ENCODE measurements at regions not wholly inside any gene's neighbourhood (a gene's known extent, or its start where the extent isn't known, plus 50 kb on each side); places are given as distances from the start of the nearest gene placed in this dataset.
"Not testable (repeated sequence)": the region's sequence is repeated elsewhere in the genome, so short reads cannot be mapped to it uniquely, and the experiment has no call there.

DNA sequence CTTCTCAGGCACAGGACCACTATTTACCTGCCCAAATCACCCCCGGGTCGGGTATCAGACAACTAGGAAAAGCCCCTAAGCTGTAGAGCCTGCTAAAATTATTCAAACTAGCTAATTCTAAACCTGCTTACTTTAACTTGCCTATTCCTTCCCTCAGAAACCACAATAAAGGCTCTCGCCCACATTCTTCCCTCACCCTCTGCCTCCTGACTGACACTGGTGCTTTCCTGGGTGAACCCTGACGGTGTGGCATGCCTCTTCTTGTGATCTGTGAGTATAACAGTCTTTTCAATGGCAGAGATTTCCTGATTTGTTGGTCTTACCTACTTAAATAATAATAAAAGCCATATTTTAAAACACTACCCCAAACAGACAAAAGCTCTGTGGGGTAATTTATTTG is 209.4 kb upstream of the XIST start:
- no peak for DNase-seq (ENCODE audit: low spot score)
- no peaks in the 10 kb centered on the region for H3K4me1 ChIP-seq
- no peak overlapping the region for H3K4me3 ChIP-seq
- H3K36me3 ChIP-seq, result no peaks in the 10 kb centered on the region
- TF ChIP-seq, protein P1, sequence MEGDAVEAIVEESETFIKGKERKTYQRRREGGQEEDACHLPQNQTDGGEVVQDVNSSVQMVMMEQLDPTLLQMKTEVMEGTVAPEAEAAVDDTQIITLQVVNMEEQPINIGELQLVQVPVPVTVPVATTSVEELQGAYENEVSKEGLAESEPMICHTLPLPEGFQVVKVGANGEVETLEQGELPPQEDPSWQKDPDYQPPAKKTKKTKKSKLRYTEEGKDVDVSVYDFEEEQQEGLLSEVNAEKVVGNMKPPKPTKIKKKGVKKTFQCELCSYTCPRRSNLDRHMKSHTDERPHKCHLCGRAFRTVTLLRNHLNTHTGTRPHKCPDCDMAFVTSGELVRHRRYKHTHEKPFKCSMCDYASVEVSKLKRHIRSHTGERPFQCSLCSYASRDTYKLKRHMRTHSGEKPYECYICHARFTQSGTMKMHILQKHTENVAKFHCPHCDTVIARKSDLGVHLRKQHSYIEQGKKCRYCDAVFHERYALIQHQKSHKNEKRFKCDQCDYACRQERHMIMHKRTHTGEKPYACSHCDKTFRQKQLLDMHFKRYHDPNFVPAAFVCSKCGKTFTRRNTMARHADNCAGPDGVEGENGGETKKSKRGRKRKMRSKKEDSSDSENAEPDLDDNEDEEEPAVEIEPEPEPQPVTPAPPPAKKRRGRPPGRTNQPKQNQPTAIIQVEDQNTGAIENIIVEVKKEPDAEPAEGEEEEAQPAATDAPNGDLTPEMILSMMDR (IDR thresholded peaks at IDR 0.05), result no peak
- no peaks in the 10 kb centered on the region for H3K9me3 ChIP-seq
- no peaks in the 10 kb centered on the region for H3K27me3 ChIP-seq
- H3K27ac ChIP-seq, result no peak overlapping the region

DNA sequence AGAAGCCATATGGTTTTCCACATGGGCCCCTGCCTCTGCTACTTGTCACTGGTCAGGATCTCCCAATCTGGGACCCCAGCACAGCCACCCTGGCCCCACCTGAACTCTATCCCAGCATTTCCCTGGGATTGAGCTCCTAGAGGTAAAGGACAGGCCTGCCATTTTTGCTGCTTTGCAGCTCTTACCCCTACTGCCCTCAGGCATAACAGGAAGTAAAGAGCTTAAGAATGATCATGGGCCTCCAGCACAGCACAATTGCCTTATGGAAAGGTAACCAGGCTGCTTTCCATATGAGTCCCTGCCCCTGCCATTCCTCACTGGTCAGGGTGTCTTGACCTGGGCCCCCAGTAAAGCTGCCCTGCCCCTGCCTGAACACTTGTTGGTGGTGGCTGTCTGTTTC is 196.6 kb upstream of the XIST start:
- Histone ChIP-seq H3K27ac (no peak overlapping the region), H3K27me3 (no peaks in the 10 kb centered on the region), H3K4me3 (no peak overlapping the region), H3K36me3 (no peaks in the 10 kb centered on the region), H3K9me3 (peaks cover 0 to 25% of the 10 kb centered on the region in 2 donors), H3K4me1 (no peaks in the 10 kb centered on the region)
- TF ChIP-seq, protein P1 (IDR thresholded peaks at IDR 0.05), result no peak
- DNase-seq (ENCODE audit: low spot score), result no peak

DNA sequence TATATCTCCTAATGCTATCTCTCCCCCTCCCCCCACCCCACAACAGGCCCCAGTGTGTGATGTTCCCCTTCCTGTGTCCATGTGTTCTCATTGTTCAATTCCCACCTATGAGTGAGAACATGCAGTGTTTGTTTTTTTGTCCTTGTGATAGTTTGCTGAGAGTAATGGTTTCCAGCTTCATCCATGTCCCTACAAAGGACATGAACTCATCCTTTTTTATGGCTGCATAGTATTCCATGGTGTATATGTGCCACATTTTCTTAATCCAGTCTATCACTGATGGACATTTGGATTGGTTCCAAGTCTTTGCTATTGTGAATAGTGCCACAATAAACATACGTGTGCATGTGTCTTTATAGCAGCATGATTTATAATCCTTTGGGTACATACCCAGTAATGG is 181.6 kb upstream of the XIST start:
- not testable (repeated sequence) for H3K27me3 ChIP-seq; H3K4me3 ChIP-seq; H3K4me1 ChIP-seq; H3K36me3 ChIP-seq; DNase-seq (ENCODE audit: low spot score); H3K27ac ChIP-seq
- peaks cover 0 to 12% of the 10 kb centered on the region in 2 donors for H3K9me3 ChIP-seq

DNA sequence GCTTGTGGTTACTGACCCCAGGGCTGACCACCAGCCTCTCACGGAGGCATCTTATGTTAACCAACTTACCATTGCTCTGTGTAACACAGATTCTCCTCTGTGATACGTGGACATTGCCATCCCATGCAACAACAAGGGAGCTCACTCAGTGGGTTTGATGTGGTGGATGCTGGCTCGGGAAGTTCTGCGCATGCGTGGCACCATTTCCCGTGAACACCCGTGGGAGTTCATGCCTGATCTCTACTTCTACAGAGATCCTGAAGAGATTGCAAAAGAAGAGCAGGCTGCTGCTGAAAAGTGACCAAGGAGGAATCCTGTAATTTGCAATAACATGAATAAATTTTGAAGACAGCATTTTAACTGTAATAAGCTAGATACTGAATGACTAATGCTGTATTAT is 179.0 kb upstream of the XIST start:
- H3K36me3 ChIP-seq; H3K4me1 ChIP-seq; H3K4me3 ChIP-seq; H3K27me3 ChIP-seq; H3K27ac ChIP-seq; DNase-seq (ENCODE audit: low spot score); H3K9me3 ChIP-seq: not testable (repeated sequence)

DNA sequence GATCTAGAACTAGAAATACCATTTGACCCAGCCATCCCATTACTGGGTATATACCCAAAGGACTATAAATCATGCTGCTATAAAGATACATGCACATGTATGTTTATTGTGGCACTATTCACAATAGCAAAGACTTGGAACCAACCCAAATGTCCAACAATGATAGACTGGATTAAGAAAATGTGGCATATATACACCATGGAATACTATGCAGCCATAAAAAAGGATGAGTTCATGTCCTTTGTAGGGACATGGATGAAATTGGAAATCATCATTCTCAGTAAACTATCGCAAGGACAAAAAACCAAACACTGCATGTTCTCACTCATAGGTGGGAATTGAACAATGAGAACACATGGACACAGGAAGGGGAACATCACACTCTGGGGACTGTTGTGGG is 178.3 kb upstream of the XIST start:
- not testable (repeated sequence) for H3K36me3 ChIP-seq; H3K4me3 ChIP-seq; H3K9me3 ChIP-seq; DNase-seq (ENCODE audit: low spot score); H3K27ac ChIP-seq; H3K4me1 ChIP-seq; H3K27me3 ChIP-seq

DNA sequence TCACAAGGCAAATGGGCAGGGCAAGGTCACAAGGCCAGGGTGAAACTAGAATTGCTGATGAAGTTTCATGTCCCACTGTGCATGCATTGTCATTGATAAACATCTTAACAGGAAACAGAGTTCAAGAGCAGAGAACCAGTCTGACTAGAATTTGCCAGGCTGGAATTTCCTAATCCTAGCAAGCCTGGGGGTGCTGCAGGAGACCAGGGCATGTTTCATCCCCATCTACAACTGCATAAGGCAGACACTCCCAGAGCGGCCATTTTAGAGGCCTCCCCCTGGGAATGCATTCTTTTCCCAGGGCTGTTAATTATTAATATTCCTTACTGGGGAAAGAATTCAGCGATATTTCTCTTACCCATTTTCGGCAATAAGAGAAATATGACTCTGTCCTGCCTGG is 172.6 kb upstream of the XIST start:
- peaks cover 0 to 14% of the 10 kb centered on the region in 2 donors for H3K9me3 ChIP-seq
- not testable (repeated sequence) for H3K27me3 ChIP-seq; H3K4me3 ChIP-seq; DNase-seq (ENCODE audit: low spot score); H3K36me3 ChIP-seq; H3K4me1 ChIP-seq; H3K27ac ChIP-seq

DNA sequence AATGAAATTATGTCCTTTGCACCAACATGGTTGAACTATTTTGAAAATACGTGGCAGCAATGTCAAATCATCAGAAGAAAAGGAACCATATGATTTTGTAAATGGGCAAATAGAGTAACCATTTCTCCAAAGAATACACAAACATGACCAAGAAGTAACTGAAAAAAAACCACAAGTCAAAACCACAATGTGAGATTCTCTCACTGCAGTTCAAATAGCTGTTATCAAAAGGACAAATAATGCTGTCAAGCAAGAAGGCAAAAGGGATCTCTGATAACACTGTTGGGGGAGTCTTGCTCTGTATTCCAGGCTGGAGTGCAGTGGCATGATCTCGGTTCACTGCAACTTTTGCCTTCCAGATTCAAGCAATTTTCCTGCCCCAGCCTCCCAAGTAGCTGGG is 170.7 kb upstream of the XIST start:
- H3K4me3 ChIP-seq, result no peak overlapping the region
- H3K9me3 ChIP-seq, result peaks cover 0 to 14% of the 10 kb centered on the region in 2 donors
- no peaks in the 10 kb centered on the region for H3K27me3 ChIP-seq
- no peak for DNase-seq (ENCODE audit: low spot score)
- TF ChIP-seq, protein P1 (IDR thresholded peaks at IDR 0.05), result no peak
- no peaks in the 10 kb centered on the region for H3K4me1 ChIP-seq
- H3K36me3 ChIP-seq, result no peaks in the 10 kb centered on the region
- no peak overlapping the region for H3K27ac ChIP-seq

DNA sequence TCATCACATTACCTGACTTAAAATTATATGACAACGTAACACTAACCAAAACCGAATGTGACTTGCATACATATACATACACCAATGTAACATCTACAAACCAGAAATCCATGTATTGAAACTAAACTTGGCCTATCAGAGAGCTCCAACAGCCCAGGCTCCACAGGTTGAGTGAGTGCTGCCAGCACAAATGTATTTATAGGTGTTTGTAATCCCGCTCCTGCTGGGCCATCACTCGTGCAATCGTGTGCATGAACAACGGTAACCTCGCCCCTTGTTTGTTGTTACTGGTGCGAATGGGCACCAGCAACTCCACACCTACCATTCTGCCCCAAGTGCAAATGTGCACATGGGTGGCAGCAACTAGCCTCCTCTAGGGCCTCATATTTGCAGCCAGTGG is 165.7 kb upstream of the XIST start:
- TF ChIP-seq, protein P1 (IDR thresholded peaks at IDR 0.05), result no peak
- DNase-seq (ENCODE audit: low spot score), result no peak
- no peaks in the 10 kb centered on the region for H3K27me3 ChIP-seq
- H3K4me3 ChIP-seq, result no peak overlapping the region
- no peaks in the 10 kb centered on the region for H3K36me3 ChIP-seq
- H3K9me3 ChIP-seq, result no peaks in the 10 kb centered on the region
- H3K4me1 ChIP-seq, result no peaks in the 10 kb centered on the region
- no peak overlapping the region for H3K27ac ChIP-seq

Measured in right atrium auricular region (tissue), 2 donors.